BLaER1 treated with 17β-estradiol and CSF1 and Interleukin-3, amounts not matched to agents 10 nM and 100 nM (cell line): ENCODE measurements at regions not wholly inside any gene's neighbourhood (a gene's known extent, or its start where the extent isn't known, plus 50 kb on each side); places are given as distances from the start of the nearest gene placed in this dataset.

Experiments used
- H3K27ac ChIP-seq, 11 experiments: shearing (Covaris generic); formaldehyde crosslinking; 2 replicates each; pipeline ENCODE4 v1.8.1; 2022
- H3K27me3 ChIP-seq, 11 experiments: shearing (Covaris generic); formaldehyde crosslinking; 2 replicates each; pipeline ENCODE4 v1.8.1; 2022
- H3K36me3 ChIP-seq, 11 experiments: shearing (Covaris generic); formaldehyde crosslinking; 2 replicates each; pipeline ENCODE4 v1.8.1; 2022
- H3K4me1 ChIP-seq, 10 experiments: shearing (Covaris generic); formaldehyde crosslinking; 2 replicates each; pipeline ENCODE4 v1.8.1; 2022
- H3K4me2 ChIP-seq, 11 experiments: shearing (Covaris generic); formaldehyde crosslinking; 2 replicates each; pipeline ENCODE4 v1.8.1; 2022
- H3K4me3 ChIP-seq, 10 experiments: shearing (Covaris generic); formaldehyde crosslinking; 2 replicates each; pipeline ENCODE4 v1.8.1; 2022
- H3K9ac ChIP-seq, 11 experiments: shearing (Covaris generic); formaldehyde crosslinking; 2 replicates each; pipeline ENCODE4 v1.8.1; 2022
- H3K9me3 ChIP-seq, 11 experiments: shearing (Covaris generic); formaldehyde crosslinking; replicated peaks in 1 of 11; 2 replicates each; pipeline ENCODE4 v1.8.1; 2022
- H4K20me1 ChIP-seq, 11 experiments: shearing (Covaris generic); formaldehyde crosslinking; 2 replicates each; pipeline ENCODE4 v1.8.1; 2022
- Cebpa-rat ChIP-seq, 11 experiments: shearing (Covaris generic); IDR thresholded peaks; 2 replicates each; pipeline ENCODE4 v1.8.1; 2022

- H3K4me1 ChIP-seq, result no peaks in the 10 kb centered on the region
- H3K27me3 ChIP-seq, result no peaks in the 10 kb centered on the region
Measured at GRCh38 chr10:20963721-20964595, 66.8 kb upstream of the NEBL start.

GRCh38 chr10:20963056-20963455, 65.9 kb upstream of the NEBL start:
- H3K4me3 ChIP-seq, result no peak overlapping the region
- H3K9ac ChIP-seq, result no peak overlapping the region
- TF ChIP-seq Cebpa-rat (IDR thresholded peaks at IDR 0.05), result no peak
- peaks cover 0 to 12% (median 0%) of the 10 kb centered on the region in 11 experiments; a peak in 2 of 22 replicates for H3K9me3 ChIP-seq
- H4K20me1 ChIP-seq, result no peaks in the 10 kb centered on the region
- no peak overlapping the region for H3K27ac ChIP-seq
- H3K4me2 ChIP-seq, result no peak overlapping the region
- no peaks in the 10 kb centered on the region for H3K4me1 ChIP-seq
- H3K36me3 ChIP-seq, result no peaks in the 10 kb centered on the region
- H3K27me3 ChIP-seq, result no peaks in the 10 kb centered on the region

More at GRCh38 chr10:20963721-20964595, 66.8 kb upstream of the NEBL start:
- no peak overlapping the region for H3K27ac ChIP-seq
- H3K9me3 ChIP-seq, result peaks cover 0 to 12% (median 0%) of the 10 kb centered on the region in 11 experiments; a peak in 2 of 22 replicates
- H4K20me1 ChIP-seq, result no peaks in the 10 kb centered on the region
- H3K4me3 ChIP-seq, result no peak overlapping the region
- TF ChIP-seq Cebpa-rat (IDR thresholded peaks at IDR 0.05), result no peak
- no peaks in the 10 kb centered on the region for H3K36me3 ChIP-seq
- no peak overlapping the region for H3K9ac ChIP-seq
- no peak overlapping the region for H3K4me2 ChIP-seq

GRCh38 chr10:20962165-20962564, 65.1 kb upstream of the NEBL start:
- Histone ChIP-seq H3K4me1 (no peaks in the 10 kb centered on the region), H3K9me3 (peaks cover 0 to 12% (median 0%) of the 10 kb centered on the region in 11 experiments; a peak in 2 of 22 replicates), H3K4me3 (no peak overlapping the region), H3K36me3 (no peaks in the 10 kb centered on the region), H3K9ac (no peak overlapping the region), H3K27me3 (no peaks in the 10 kb centered on the region), H3K4me2 (no peak overlapping the region), H3K27ac (no peak overlapping the region), H4K20me1 (no peaks in the 10 kb centered on the region)
- no peak for TF ChIP-seq Cebpa-rat (IDR thresholded peaks at IDR 0.05)

GRCh38 chr10:20959242-20959641, 62.1 kb upstream of the NEBL start:
- H3K4me3 ChIP-seq, result no peak overlapping the region
- no peak overlapping the region for H3K4me2 ChIP-seq
- no peak overlapping the region for H3K27ac ChIP-seq
- H3K9ac ChIP-seq, result no peak overlapping the region
- H3K27me3 ChIP-seq, result no peaks in the 10 kb centered on the region
- H3K36me3 ChIP-seq, result no peaks in the 10 kb centered on the region
- H3K4me1 ChIP-seq, result no peaks in the 10 kb centered on the region
- TF ChIP-seq Cebpa-rat (IDR thresholded peaks at IDR 0.05), result no peak
- H3K9me3 ChIP-seq, result peaks cover 0 to 8% (median 5%) of the 10 kb centered on the region in 11 experiments; a peak in 12 of 22 replicates
- H4K20me1 ChIP-seq, result no peaks in the 10 kb centered on the region

- no peak overlapping the region for H3K4me3 ChIP-seq
- no peaks in the 10 kb centered on the region for H3K27me3 ChIP-seq
- H4K20me1 ChIP-seq, result no peaks in the 10 kb centered on the region
- H3K4me1 ChIP-seq, result no peaks in the 10 kb centered on the region
- no peak overlapping the region for H3K27ac ChIP-seq
- no peak overlapping the region for H3K4me2 ChIP-seq
- peaks cover 0 to 10% (median 6%) of the 10 kb centered on the region in 11 experiments; a peak in 12 of 22 replicates for H3K9me3 ChIP-seq
- no peak overlapping the region for H3K9ac ChIP-seq
- TF ChIP-seq Cebpa-rat (IDR thresholded peaks at IDR 0.05), result no peak
- H3K36me3 ChIP-seq, result no peaks in the 10 kb centered on the region
Measured at GRCh38 chr10:20958764-20959163, 61.7 kb upstream of the NEBL start.

GRCh38 chr10:20958225-20958624, 61.1 kb upstream of the NEBL start:
- H3K4me3 ChIP-seq, result no peak overlapping the region
- peaks cover 0 to 11% (median 6%) of the 10 kb centered on the region in 11 experiments; a peak in 12 of 22 replicates for H3K9me3 ChIP-seq
- no peaks in the 10 kb centered on the region for H4K20me1 ChIP-seq
- no peak overlapping the region for H3K27ac ChIP-seq
- no peak overlapping the region for H3K4me2 ChIP-seq
- no peaks in the 10 kb centered on the region for H3K36me3 ChIP-seq
- no peak overlapping the region for H3K9ac ChIP-seq
- TF ChIP-seq Cebpa-rat (IDR thresholded peaks at IDR 0.05), result no peak
- H3K27me3 ChIP-seq, result no peaks in the 10 kb centered on the region
- no peaks in the 10 kb centered on the region for H3K4me1 ChIP-seq

- no peak overlapping the region for H3K27ac ChIP-seq
- no peak for TF ChIP-seq Cebpa-rat (IDR thresholded peaks at IDR 0.05)
- peaks cover 0 to 11% (median 6%) of the 10 kb centered on the region in 11 experiments; a peak in 12 of 22 replicates for H3K9me3 ChIP-seq
- no peak overlapping the region for H3K9ac ChIP-seq
- no peaks in the 10 kb centered on the region for H3K27me3 ChIP-seq
- no peaks in the 10 kb centered on the region for H4K20me1 ChIP-seq
- H3K36me3 ChIP-seq, result no peaks in the 10 kb centered on the region
- no peak overlapping the region for H3K4me2 ChIP-seq
- H3K4me1 ChIP-seq, result no peaks in the 10 kb centered on the region
- no peak overlapping the region for H3K4me3 ChIP-seq
Measured at GRCh38 chr10:20957744-20958143, 60.6 kb upstream of the NEBL start.

GRCh38 chr10:20956843-20957242, 59.7 kb upstream of the NEBL start:
- H3K4me3 ChIP-seq, result no peak overlapping the region
- H4K20me1 ChIP-seq, result no peaks in the 10 kb centered on the region
- no peak overlapping the region for H3K27ac ChIP-seq
- no peak for TF ChIP-seq Cebpa-rat (IDR thresholded peaks at IDR 0.05)
- no peak overlapping the region for H3K9ac ChIP-seq
- H3K4me2 ChIP-seq, result no peak overlapping the region
- no peaks in the 10 kb centered on the region for H3K36me3 ChIP-seq
- H3K4me1 ChIP-seq, result no peaks in the 10 kb centered on the region
- peaks cover 0 to 11% (median 6%) of the 10 kb centered on the region in 11 experiments; a peak in 12 of 22 replicates for H3K9me3 ChIP-seq
- H3K27me3 ChIP-seq, result no peaks in the 10 kb centered on the region

- H3K36me3 ChIP-seq, result no peaks in the 10 kb centered on the region
Measured at GRCh38 chr10:20955355-20955893, 58.3 kb upstream of the NEBL start.

More at GRCh38 chr10:20955355-20955893, 58.3 kb upstream of the NEBL start:
- H3K4me1 ChIP-seq, result no peaks in the 10 kb centered on the region
- TF ChIP-seq Cebpa-rat (IDR thresholded peaks at IDR 0.05), result no peak
- no peaks in the 10 kb centered on the region for H3K27me3 ChIP-seq
- no peak overlapping the region for H3K4me2 ChIP-seq
- no peaks in the 10 kb centered on the region for H4K20me1 ChIP-seq
- H3K4me3 ChIP-seq, result no peak overlapping the region
- no peak overlapping the region for H3K9ac ChIP-seq
- H3K9me3 ChIP-seq, result peaks cover 0 to 11% (median 6%) of the 10 kb centered on the region in 11 experiments; a peak in 12 of 22 replicates
- no peak overlapping the region for H3K27ac ChIP-seq
